ENCODE measurements at regions not wholly inside any gene's neighbourhood (a gene's known extent, or its start where the extent isn't known, plus 50 kb on each side); places are given as distances from the start of the nearest gene placed in this dataset.
A peak's percentile ranks its signal among the peaks of the same experiment; 100 is the strongest.

DNA sequence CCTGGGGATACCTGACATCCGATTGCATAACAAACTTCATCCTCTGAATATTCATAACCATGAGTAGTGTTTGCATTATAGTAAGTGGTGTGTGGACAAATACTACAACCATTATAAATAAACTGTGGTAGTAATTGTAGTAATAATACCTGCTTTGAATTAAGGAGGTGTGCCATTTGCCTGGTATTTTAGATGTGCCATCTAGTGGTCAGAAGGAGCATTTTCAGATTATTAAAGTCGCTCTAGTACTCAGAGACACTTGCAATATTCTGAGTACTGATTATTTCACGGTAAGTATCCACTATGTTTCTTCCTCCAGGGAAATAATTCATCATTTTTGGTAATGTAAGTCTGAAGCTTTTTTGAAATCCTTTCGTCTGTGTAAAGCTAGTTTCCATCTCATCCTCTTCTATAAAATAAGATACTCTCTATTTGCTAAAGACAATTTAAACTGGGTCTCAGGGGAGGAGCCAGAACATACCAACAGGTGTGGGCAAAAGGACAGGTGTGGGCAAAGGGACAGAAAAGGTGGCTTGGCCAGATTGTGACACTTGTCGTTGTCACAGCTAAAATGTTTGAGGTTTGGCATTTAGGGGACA lies 115.3 kb upstream of the WDR11 start:
- TF ChIP-seq CTCF (IDR thresholded peaks at IDR 0.05) = peak; percentile 28
- no peak overlapping the region for H3K4me3 ChIP-seq
- H3K36me3 ChIP-seq (ENCODE audit: low read depth) = no peaks in the 10 kb centered on the region
- H3K4me1 ChIP-seq (ENCODE audit: low read depth) = no peaks in the 10 kb centered on the region
- no peak for DNase-seq
- intact Hi-C loops (cut with DNase I, micrococcal nuclease) = no loop called here
- no peaks in the 10 kb centered on the region for H3K9me3 ChIP-seq
- peak; percentile 22 for ATAC-seq

- no peak for TF ChIP-seq CTCF (IDR thresholded peaks at IDR 0.05)
- no peak for ATAC-seq
- Histone ChIP-seq H3K4me1 (ENCODE audit: low read depth) (no peaks in the 10 kb centered on the region), H3K9me3 (no peaks in the 10 kb centered on the region), H3K4me3 (no peak overlapping the region), H3K36me3 (ENCODE audit: low read depth) (no peaks in the 10 kb centered on the region)
- intact Hi-C loops (cut with DNase I, micrococcal nuclease) = no loop called here
- DNase-seq = no peak
These were observed 114.8 kb upstream of the WDR11 start for GRCh38 chr10:120736377-120736776.

GRCh38 chr10:120738658-120739057 lies 112.5 kb upstream of the WDR11 start:
- Histone ChIP-seq H3K9me3 (no peaks in the 10 kb centered on the region), H3K36me3 (ENCODE audit: low read depth) (no peaks in the 10 kb centered on the region), H3K4me1 (ENCODE audit: low read depth) (no peaks in the 10 kb centered on the region), H3K4me3 (no peak overlapping the region)
- no peak for DNase-seq
- no peak for ATAC-seq
- TF ChIP-seq CTCF (IDR thresholded peaks at IDR 0.05) = no peak
- intact Hi-C loops (cut with DNase I, micrococcal nuclease) = no loop called here

DNA sequence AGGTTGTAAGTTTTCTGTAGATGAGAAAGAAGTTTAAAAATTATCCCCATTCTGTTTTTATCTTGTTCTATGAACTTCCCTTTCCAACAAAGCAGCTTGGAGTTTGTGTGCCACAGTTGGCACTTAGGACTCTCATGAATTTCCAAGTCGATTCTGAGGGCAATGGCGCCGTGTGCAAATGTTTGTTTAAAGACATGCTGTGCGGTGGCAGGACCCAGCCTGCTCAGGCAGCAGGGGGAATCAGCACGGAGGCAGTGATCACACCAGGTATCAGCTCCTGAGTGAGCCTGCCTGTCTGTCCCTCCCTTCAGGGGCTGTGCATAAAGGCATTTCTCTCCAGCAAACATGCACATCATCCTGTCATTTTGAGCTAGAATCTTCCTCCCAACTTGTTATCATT lies 109.8 kb upstream of the WDR11 start:
- no peak for TF ChIP-seq CTCF (IDR thresholded peaks at IDR 0.05)
- Histone ChIP-seq H3K9me3 (no peaks in the 10 kb centered on the region), H3K4me1 (ENCODE audit: low read depth) (no peaks in the 10 kb centered on the region), H3K4me3 (no peak overlapping the region), H3K36me3 (ENCODE audit: low read depth) (no peaks in the 10 kb centered on the region)
- intact Hi-C loops (cut with DNase I, micrococcal nuclease) = no loop called here
- DNase-seq (no peak), ATAC-seq (no peak)

- DNase-seq (no peak), ATAC-seq (no peak)
- H3K4me1 ChIP-seq (ENCODE audit: low read depth) = no peaks in the 10 kb centered on the region
- no peaks in the 10 kb centered on the region for H3K36me3 ChIP-seq (ENCODE audit: low read depth)
- no peaks in the 10 kb centered on the region for H3K9me3 ChIP-seq
- no peak for TF ChIP-seq CTCF (IDR thresholded peaks at IDR 0.05)
- intact Hi-C loops (cut with DNase I, micrococcal nuclease) = no loop called here
- no peak overlapping the region for H3K4me3 ChIP-seq
These were observed 108.8 kb upstream of the WDR11 start for GRCh38 chr10:120742373-120742772.

GRCh38 chr10:120744040-120744439 lies 107.1 kb upstream of the WDR11 start:
- no peak for ATAC-seq
- no peak overlapping the region for H3K4me3 ChIP-seq
- intact Hi-C loops (cut with DNase I, micrococcal nuclease) = no loop called here
- H3K36me3 ChIP-seq (ENCODE audit: low read depth) = no peaks in the 10 kb centered on the region
- H3K4me1 ChIP-seq (ENCODE audit: low read depth) = no peaks in the 10 kb centered on the region
- H3K9me3 ChIP-seq = no peaks in the 10 kb centered on the region
- no peak for DNase-seq
- no peak for TF ChIP-seq CTCF (IDR thresholded peaks at IDR 0.05)

Measured in mucosa of descending colon (tissue), 3 donors.